HL-60 (cell line): ENCODE measurements at regions not wholly inside any gene's neighbourhood (a gene's known extent, or its start where the extent isn't known, plus 50 kb on each side); places are given as distances from the start of the nearest gene placed in this dataset.

Experiments used
- DNase-seq, 2 experiments: peaks; one replicate each; pipeline ENCODE4 v3.0.0-alpha.2; 2010 to 2020; ENCODE audit warnings: low read depth in 1 of 2, low spot score in 1 of 2
- H3K27ac ChIP-seq: fragments of 250-450 bp; sonication (Bioruptor Pico); replicated peaks from 2 replicates; pipeline ENCODE4 v1.5.1; 2020; ENCODE audit warnings: mild to moderate bottlenecking, moderate library complexity
- H3K27me3 ChIP-seq: fragments of 250-450 bp; sonication (Bioruptor Pico); 2 replicates; pipeline ENCODE4 v1.5.1; 2021; ENCODE audit warnings: mild to moderate bottlenecking, moderate library complexity; ENCODE audit not compliant: insufficient read depth, poor library complexity, severe bottlenecking
- H3K4me3 ChIP-seq: replicated peaks from 2 replicates; pipeline ENCODE4 v1.5.1; 2011; ENCODE audit warnings: mild to moderate bottlenecking, control low read depth, low read length; ENCODE audit not compliant: insufficient read depth
- GABPA ChIP-seq: IDR thresholded peaks from 2 replicates; pipeline ENCODE4 v1.6.1; 2012; ENCODE audit warnings: low read depth
- POLR2AphosphoS5 ChIP-seq: IDR thresholded peaks from 2 replicates; pipeline ENCODE4 v1.6.1; 2012; ENCODE audit warnings: low read depth
- REST ChIP-seq: IDR thresholded peaks from 2 replicates; pipeline ENCODE4 v1.6.1; 2012; ENCODE audit warnings: low read depth; ENCODE audit not compliant: insufficient replicate concordance
- SPI1 ChIP-seq: IDR thresholded peaks from 2 replicates; pipeline ENCODE4 v1.6.1; 2012; ENCODE audit warnings: low read depth, mild to moderate bottlenecking, borderline replicate concordance
- TF ChIP-seq, protein P1 (sequence below): IDR thresholded peaks from one replicate; pipeline ENCODE4 v1.5.1; 2011; ENCODE audit warnings: low read length, control low read depth, inconsistent platforms; ENCODE audit not compliant: insufficient read depth

DNA sequence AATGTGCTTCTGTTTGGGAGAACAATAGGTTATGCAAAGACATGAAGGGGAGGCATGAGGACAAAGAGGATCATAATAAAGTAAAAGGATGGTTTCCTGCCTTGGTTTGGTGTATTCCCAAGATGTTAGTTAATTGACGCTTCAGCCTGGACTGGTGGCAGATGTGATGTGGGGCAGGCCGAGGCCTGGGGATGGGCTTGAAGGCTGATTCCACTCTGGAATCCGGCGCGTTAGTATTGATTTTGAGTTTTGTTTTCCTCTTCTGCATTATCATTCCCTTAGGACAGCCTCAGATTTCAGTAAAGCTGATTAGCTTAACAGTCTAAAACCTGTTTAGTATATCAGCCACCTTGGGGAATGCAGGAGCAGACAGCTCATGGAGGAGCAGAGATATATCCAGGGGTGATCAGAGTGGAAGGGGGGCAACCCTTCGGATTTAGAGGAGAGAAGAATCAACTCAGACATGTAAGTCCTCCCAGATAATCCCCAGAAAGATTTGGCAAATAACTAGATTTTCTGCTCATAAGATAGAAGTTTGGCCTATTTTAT is 159.8 kb upstream of the MTPN start:
- Histone ChIP-seq H3K4me3 (no peak overlapping the region), H3K27ac (no peak overlapping the region), H3K27me3 (peaks cover 5% of the 10 kb centered on the region)
- no peak for DNase-seq
- no peak for TF ChIP-seq REST

- Histone ChIP-seq H3K4me3 (no peak overlapping the region), H3K27me3 (peaks cover 5% of the 10 kb centered on the region), H3K27ac (no peak overlapping the region)
- TF ChIP-seq POLR2AphosphoS5, result no peak
- no peak for TF ChIP-seq REST
- no peak for TF ChIP-seq GABPA
- TF ChIP-seq SPI1, result no peak
- TF ChIP-seq, protein P1, sequence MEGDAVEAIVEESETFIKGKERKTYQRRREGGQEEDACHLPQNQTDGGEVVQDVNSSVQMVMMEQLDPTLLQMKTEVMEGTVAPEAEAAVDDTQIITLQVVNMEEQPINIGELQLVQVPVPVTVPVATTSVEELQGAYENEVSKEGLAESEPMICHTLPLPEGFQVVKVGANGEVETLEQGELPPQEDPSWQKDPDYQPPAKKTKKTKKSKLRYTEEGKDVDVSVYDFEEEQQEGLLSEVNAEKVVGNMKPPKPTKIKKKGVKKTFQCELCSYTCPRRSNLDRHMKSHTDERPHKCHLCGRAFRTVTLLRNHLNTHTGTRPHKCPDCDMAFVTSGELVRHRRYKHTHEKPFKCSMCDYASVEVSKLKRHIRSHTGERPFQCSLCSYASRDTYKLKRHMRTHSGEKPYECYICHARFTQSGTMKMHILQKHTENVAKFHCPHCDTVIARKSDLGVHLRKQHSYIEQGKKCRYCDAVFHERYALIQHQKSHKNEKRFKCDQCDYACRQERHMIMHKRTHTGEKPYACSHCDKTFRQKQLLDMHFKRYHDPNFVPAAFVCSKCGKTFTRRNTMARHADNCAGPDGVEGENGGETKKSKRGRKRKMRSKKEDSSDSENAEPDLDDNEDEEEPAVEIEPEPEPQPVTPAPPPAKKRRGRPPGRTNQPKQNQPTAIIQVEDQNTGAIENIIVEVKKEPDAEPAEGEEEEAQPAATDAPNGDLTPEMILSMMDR, result no peak
- DNase-seq, result no peak
These were observed 157.3 kb upstream of the MTPN start for GRCh38 chr7:136134503-136134902.

DNA sequence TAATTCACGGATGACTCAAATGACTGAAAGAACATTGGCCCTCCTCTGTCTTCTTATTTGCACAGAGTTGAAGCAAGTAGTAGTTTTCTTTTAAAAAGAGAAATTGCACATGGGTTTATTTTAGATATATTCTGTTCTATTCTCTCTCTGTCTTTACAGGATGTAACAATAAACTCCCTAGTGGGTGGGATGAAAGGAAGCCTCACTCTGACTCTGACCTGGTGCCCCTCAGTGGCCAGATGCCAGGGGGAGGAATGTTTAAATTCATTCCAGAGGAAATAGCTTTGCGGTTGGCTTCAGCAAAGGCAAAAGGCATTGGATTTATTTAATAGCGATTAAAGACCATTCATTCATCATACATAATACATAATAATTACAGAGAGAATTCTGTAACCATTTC is 156.4 kb upstream of the MTPN start:
- H3K27me3 ChIP-seq, result peaks cover 3% of the 10 kb centered on the region
- H3K27ac ChIP-seq, result no peak overlapping the region
- H3K4me3 ChIP-seq, result no peak overlapping the region
- DNase-seq, result no peak
- no peak for TF ChIP-seq REST
- TF ChIP-seq GABPA, result no peak
- TF ChIP-seq POLR2AphosphoS5, result no peak
- TF ChIP-seq, protein P1, result no peak
- no peak for TF ChIP-seq SPI1

DNA sequence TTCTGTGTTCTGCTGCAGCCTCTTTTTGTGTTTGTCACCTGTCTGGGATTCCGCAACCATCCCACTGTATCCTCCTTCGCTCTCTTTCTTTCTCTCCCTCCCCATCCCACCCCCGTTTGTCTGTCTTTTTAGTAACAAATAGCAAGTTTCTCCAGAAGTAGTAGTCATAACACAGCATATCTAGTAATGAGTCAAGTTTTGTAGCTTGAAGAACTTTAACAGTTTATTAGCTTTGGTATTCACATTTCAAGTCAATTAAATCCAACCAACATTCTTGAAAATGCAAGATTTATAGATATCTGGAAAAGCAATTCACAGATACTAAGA is 154.1 kb upstream of the MTPN start:
- Histone ChIP-seq H3K27me3 (no peaks in the 10 kb centered on the region), H3K27ac (no peak overlapping the region), H3K4me3 (no peak overlapping the region)
- TF ChIP-seq, protein P1, result no peak
- TF ChIP-seq REST, result no peak
- TF ChIP-seq SPI1, result no peak
- no peak for TF ChIP-seq POLR2AphosphoS5
- TF ChIP-seq GABPA, result no peak
- DNase-seq, result no peak
